Right forelimb (tissue), 1 donor: ENCODE measurements at regions not wholly inside any gene's neighbourhood (a gene's known extent, or its start where the extent isn't known, plus 50 kb on each side); places are given as distances from the start of the nearest gene placed in this dataset.

Experiments used
- DNase-seq: peaks from one replicate; pipeline ENCODE4 v3.0.0-alpha.2; 2018

GRCh38 chr18:42412896-42413295 is 457.9 kb downstream of the PIK3C3 start:
- no peak for DNase-seq

- DNase-seq, result no peak
Observed at GRCh38 chr18:42413870-42414269, 458.8 kb downstream of the PIK3C3 start.

- DNase-seq, result no peak
Observed at GRCh38 chr18:42414756-42415454, 459.9 kb downstream of the PIK3C3 start.

GRCh38 chr18:42417189-42417588 is 462.2 kb downstream of the PIK3C3 start:
- no peak for DNase-seq

GRCh38 chr18:42418121-42418520 is 463.1 kb downstream of the PIK3C3 start:
- no peak for DNase-seq

- no peak for DNase-seq
Observed at GRCh38 chr18:42425025-42425424, 470.0 kb downstream of the PIK3C3 start.

- no peak for DNase-seq
Observed at GRCh38 chr18:42426496-42427015, 471.5 kb downstream of the PIK3C3 start.

GRCh38 chr18:42429196-42429595 is 474.2 kb downstream of the PIK3C3 start:
- no peak for DNase-seq

- DNase-seq, result no peak
Observed at GRCh38 chr18:42436222-42436765, 481.3 kb downstream of the PIK3C3 start.

- no peak for DNase-seq
Observed at GRCh38 chr18:42437001-42437400, 482.0 kb downstream of the PIK3C3 start.

GRCh38 chr18:42437646-42438045 is 482.6 kb downstream of the PIK3C3 start:
- no peak for DNase-seq

- no peak for DNase-seq
Observed at GRCh38 chr18:42442656-42443055, 487.6 kb downstream of the PIK3C3 start.

GRCh38 chr18:42444349-42444748 is 489.3 kb downstream of the PIK3C3 start:
- no peak for DNase-seq

- no peak for DNase-seq
Observed at GRCh38 chr18:42445359-42445758, 490.3 kb downstream of the PIK3C3 start.

GRCh38 chr18:42446195-42446594 is 491.2 kb downstream of the PIK3C3 start:
- DNase-seq, result no peak

- DNase-seq, result no peak
Observed at GRCh38 chr18:42447688-42448087, 492.7 kb downstream of the PIK3C3 start.

GRCh38 chr18:42458226-42458625 is 503.2 kb downstream of the PIK3C3 start:
- no peak for DNase-seq

GRCh38 chr18:42459873-42460272 is 504.8 kb downstream of the PIK3C3 start:
- no peak for DNase-seq

- DNase-seq, result no peak
Observed at GRCh38 chr18:42471885-42472284, 516.9 kb downstream of the PIK3C3 start.

GRCh38 chr18:42473611-42474010 is 518.6 kb downstream of the PIK3C3 start:
- no peak for DNase-seq

- no peak for DNase-seq
Observed at GRCh38 chr18:42474577-42474976, 519.5 kb downstream of the PIK3C3 start.

- no peak for DNase-seq
Observed at GRCh38 chr18:42475157-42475556, 520.1 kb downstream of the PIK3C3 start.

GRCh38 chr18:42477267-42477666 is 522.2 kb downstream of the PIK3C3 start:
- no peak for DNase-seq

- no peak for DNase-seq
Observed at GRCh38 chr18:42480441-42480840, 525.4 kb downstream of the PIK3C3 start.

GRCh38 chr18:42484648-42485047 is 529.6 kb downstream of the PIK3C3 start:
- no peak for DNase-seq
